ENCODE measurements at regions not wholly inside any gene's neighbourhood (a gene's known extent, or its start where the extent isn't known, plus 50 kb on each side); places are given as distances from the start of the nearest gene placed in this dataset.

GRCh38 chr7:16084370-16084769 is 337.0 kb downstream of the CRPPA start:
- no peaks in the 10 kb centered on the region for H3K36me3 ChIP-seq
- no peak overlapping the region for H3K27ac ChIP-seq
- no peaks in the 10 kb centered on the region for H3K27me3 ChIP-seq
- no peaks in the 10 kb centered on the region for H3K9me3 ChIP-seq
- no peak overlapping the region for H3K4me3 ChIP-seq
- intact Hi-C loops (cut with DNase I; ENCODE audit: low total_unique reads): no loop called here
- DNase-seq: no peak
- H3K4me1 ChIP-seq: peaks cover 0 to 7% (median 2%) of the 10 kb centered on the region in 4 donors
- no peak for TF ChIP-seq CTCF (IDR thresholded peaks at IDR 0.05)

- no peak for DNase-seq
- intact Hi-C loops (cut with DNase I; ENCODE audit: low total_unique reads): no loop called here
- TF ChIP-seq CTCF (IDR thresholded peaks at IDR 0.05): no peak
Measured at GRCh38 chr7:16083931-16084330, 337.4 kb downstream of the CRPPA start.

GRCh38 chr7:16080131-16080530 is 341.2 kb downstream of the CRPPA start:
- DNase-seq: no peak
- Histone ChIP-seq H3K4me1 (no peaks in the 10 kb centered on the region), H3K36me3 (no peaks in the 10 kb centered on the region), H3K4me3 (no peak overlapping the region), H3K9me3 (no peaks in the 10 kb centered on the region), H3K27ac (no peak overlapping the region), H3K27me3 (no peaks in the 10 kb centered on the region)
- no peak for TF ChIP-seq CTCF (IDR thresholded peaks at IDR 0.05)
- intact Hi-C loops (cut with DNase I; ENCODE audit: low total_unique reads): no loop called here

More at GRCh38 chr7:16083931-16084330, 337.4 kb downstream of the CRPPA start:
- Histone ChIP-seq H3K4me3 (no peak overlapping the region), H3K27me3 (no peaks in the 10 kb centered on the region), H3K9me3 (no peaks in the 10 kb centered on the region), H3K36me3 (no peaks in the 10 kb centered on the region), H3K27ac (no peak overlapping the region), H3K4me1 (peaks cover 0 to 7% (median 2%) of the 10 kb centered on the region in 4 donors)

- Histone ChIP-seq H3K27ac (no peak overlapping the region), H3K4me3 (no peak overlapping the region), H3K36me3 (no peaks in the 10 kb centered on the region), H3K9me3 (no peaks in the 10 kb centered on the region), H3K4me1 (no peaks in the 10 kb centered on the region), H3K27me3 (no peaks in the 10 kb centered on the region)
- DNase-seq: no peak
- intact Hi-C loops (cut with DNase I; ENCODE audit: low total_unique reads): loop anchor here (5.0 kb wide), 1 partner anchor 483 kb away; no protein-coding TSS in a partner anchor
- no peak for TF ChIP-seq CTCF (IDR thresholded peaks at IDR 0.05)
Measured at GRCh38 chr7:16079723-16080122, 341.6 kb downstream of the CRPPA start.

- Histone ChIP-seq H3K9me3 (no peaks in the 10 kb centered on the region), H3K27me3 (no peaks in the 10 kb centered on the region), H3K27ac (no peak overlapping the region), H3K4me3 (no peak overlapping the region), H3K36me3 (no peaks in the 10 kb centered on the region), H3K4me1 (no peaks in the 10 kb centered on the region)
- TF ChIP-seq CTCF (IDR thresholded peaks at IDR 0.05): peak; percentile 54 to 74
- no peak for DNase-seq
- intact Hi-C loops (cut with DNase I; ENCODE audit: low total_unique reads): loop anchor here (5.0 kb wide), 1 partner anchor 484 kb away; no protein-coding TSS in a partner anchor
Measured at GRCh38 chr7:16078076-16078952, 343.0 kb downstream of the CRPPA start.

All from tibial artery (tissue), 4 donors.